HepG2 (cell line): ENCODE measurements at regions not wholly inside any gene's neighbourhood (a gene's known extent, or its start where the extent isn't known, plus 50 kb on each side); places are given as distances from the start of the nearest gene placed in this dataset.
A peak's percentile ranks its signal among the peaks of the same experiment; 100 is the strongest.

Experiments used
- ATAC-seq: fragments of 200-7000 bp; cut with Tn5 transposase; 3 replicates; pipeline ENCODE4 v1.9.1; 2020; ENCODE audit warnings: mild to moderate bottlenecking, moderate library complexity
- BruUV-seq: library from RNA; stranded (reverse); fragments of 400-500 nt; replicated peaks from 2 replicates; lab custom pipeline; 2021; lab: Mats Ljungman, UMichigan
- CTCF ChIA-PET: fragments of 300-600 bp; formaldehyde crosslinking; extraction: SDS; loops from one replicate; lab custom pipeline; 2021; ENCODE audit warnings: low total read pairs, inconsistent platforms, low intra/inter-chr PET ratio; lab: Yijun Ruan, JAX
- POLR2A ChIA-PET: fragments of 350-600 bp; sonication (Branson Sonifier 250); formaldehyde crosslinking; loops from one replicate; lab custom pipeline; 2020; ENCODE audit warnings: antibody characterized with exemption, inconsistent platforms; lab: Yijun Ruan, JAX
- DNase-seq: peaks from one replicate; pipeline ENCODE4 v3.0.0-alpha.2; 2015; ENCODE audit warnings: low spot score
- FAIRE-seq: peaks from 3 replicates; lab custom pipeline; 2011; peaks lifted over from hg19 to GRCh38; lab: Jason Lieb, UNC
- H2AFZ ChIP-seq: one replicate; pipeline ENCODE4 v1.6.1; 2011; ENCODE audit warnings: low read length, inconsistent platforms
- H3K27ac ChIP-seq: fragments of 300-600 bp; 3 replicates; pipeline ENCODE4 v1.8.0; 2011; ENCODE audit warnings: mixed run types, mild to moderate bottlenecking, mixed read lengths, low read length, inconsistent platforms; ENCODE audit not compliant: insufficient read depth; ENCODE audit errors: extremely low read length
- H3K27me3 ChIP-seq, 2 experiments: fragments of 200-600 bp in 1 of 2; 2 replicates in 1 of 2; 3 replicates in 1 of 2; pipeline versions ENCODE4 v1.6.0 to v1.8.0; 2011; ENCODE audit warnings: low read length in 2 of 2, mild to moderate bottlenecking in 2 of 2, moderate library complexity in 2 of 2, inconsistent platforms in 1 of 2; ENCODE audit not compliant: insufficient read depth in 2 of 2, control insufficient read depth in 1 of 2
- H3K36me3 ChIP-seq, 2 experiments: fragments of 200-600 bp in 1 of 2; replicated peaks in 1 of 2; 2 replicates in 1 of 2; 3 replicates in 1 of 2; pipeline versions ENCODE4 v1.5.1 to v1.8.0; 2011; ENCODE audit warnings: low read length in 2 of 2, inconsistent platforms in 1 of 2; ENCODE audit not compliant: insufficient read depth in 2 of 2, control insufficient read depth in 1 of 2
- H3K4me1 ChIP-seq: 2 replicates; pipeline ENCODE4 v1.5.1; 2012; ENCODE audit warnings: low read length, inconsistent platforms; ENCODE audit not compliant: insufficient read depth
- H3K4me2 ChIP-seq: 2 replicates; pipeline ENCODE4 v1.6.0; 2011; ENCODE audit warnings: low read depth, low read length, inconsistent platforms
- H3K4me3 ChIP-seq, 3 experiments: fragments of 200-600 bp in 1 of 3; sonication (generic), shearing (Covaris generic) in 1 of 3; replicated peaks in 1 of 3; 2 replicates each; pipeline ENCODE4 v1.5.1; 2011 to 2016; ENCODE audit warnings: low read length in 3 of 3, inconsistent platforms in 2 of 3, low read depth in 2 of 3, mild to moderate bottlenecking in 2 of 3, control low read depth in 1 of 3, mixed read lengths in 1 of 3; ENCODE audit not compliant: insufficient read depth in 1 of 3
- H3K79me2 ChIP-seq: one replicate; pipeline ENCODE4 v1.6.1; 2011; ENCODE audit warnings: low read length, inconsistent platforms; ENCODE audit not compliant: insufficient read depth
- H3K9ac ChIP-seq: 2 replicates; pipeline ENCODE4 v1.6.0; 2011; ENCODE audit warnings: mild to moderate bottlenecking, low read depth, low read length, inconsistent platforms; ENCODE audit not compliant: insufficient read depth
- H3K9me3 ChIP-seq: 2 replicates; pipeline ENCODE4 v1.5.1; 2012; ENCODE audit warnings: mild to moderate bottlenecking, low read length
- H4K20me1 ChIP-seq: 2 replicates; pipeline ENCODE4 v1.6.0; 2011; ENCODE audit warnings: inconsistent platforms, mild to moderate bottlenecking, low read length, moderate library complexity; ENCODE audit not compliant: insufficient read depth
- CSRNP2 ChIP-seq: sonication (generic); formaldehyde crosslinking; conservative IDR thresholded peaks from 2 replicates; pipeline ENCODE4 v1.8.0; 2022; ENCODE audit warnings: low read depth, missing genetic modification reagents
- HDAC1 ChIP-seq: sonication (generic); formaldehyde crosslinking; IDR thresholded peaks from 2 replicates; pipeline ENCODE4 v1.5.1; 2020; ENCODE audit warnings: mild to moderate bottlenecking, missing genetic modification reagents
- HIC2 ChIP-seq: sonication (generic); formaldehyde crosslinking; IDR thresholded peaks from 2 replicates; pipeline ENCODE4 v1.9.0; 2022; ENCODE audit warnings: low read depth, missing genetic modification reagents
- IRF9 ChIP-seq: sonication (generic); formaldehyde crosslinking; IDR thresholded peaks from 2 replicates; pipeline ENCODE4 v1.8.0; 2022; ENCODE audit warnings: missing genetic modification reagents, mild to moderate bottlenecking, borderline replicate concordance
- YEATS4 ChIP-seq: sonication (generic); formaldehyde crosslinking; IDR thresholded peaks from 2 replicates; pipeline ENCODE4 v1.4.0; 2020; ENCODE audit warnings: missing genetic modification reagents, borderline replicate concordance
- ZNF205 ChIP-seq: IDR thresholded peaks from 2 replicates; pipeline ENCODE4 v1.6.1; 2018; ENCODE audit warnings: missing biosample characterization, missing genetic modification reagents
- ZSCAN20 ChIP-seq: sonication (generic); formaldehyde crosslinking; IDR thresholded peaks from 2 replicates; pipeline ENCODE4 v1.4.0; 2020; ENCODE audit warnings: missing genetic modification reagents, mild to moderate bottlenecking, borderline replicate concordance
- WGBS: methylation state at CpG from one replicate; pipeline ENCODE4 v1.1.6; 2017; ENCODE audit warnings: low lambda C conversion rate; 5-methylcytosine and 5-hydroxymethylcytosine counted together
- in situ Hi-C: cut with HindIII; loops from 2 replicates; pipeline ENCODE4 v1.10.0; 2017; ENCODE audit warnings: low pct_unique_long_range_greater_than_20kb; ENCODE audit not compliant: extremely low pct_ligation_motif_present
- intact Hi-C: fragments of 100-400 bp; cut with micrococcal nuclease; formaldehyde crosslinking; loops from one replicate; pipeline ENCODE4 v1.10.0; 2022; ENCODE audit not compliant: unreplicated experiment

GRCh38 chr12:25365340-25365730 lies 114.6 kb upstream of the KRAS start:
- no peaks in the 10 kb centered on the region for H3K4me1 ChIP-seq
- no peaks in the 10 kb centered on the region for H3K27me3 ChIP-seq
- H3K9ac ChIP-seq, result no peak overlapping the region
- H3K4me2 ChIP-seq, result no peak overlapping the region
- in situ Hi-C loops, result no loop called here
- ChIA-PET POLR2A (no interaction called here), CTCF (no interaction called here)
- intact Hi-C loops, result no loop called here
- FAIRE-seq (no peak), DNase-seq (no peak), ATAC-seq (no peak)
- no peaks in the 10 kb centered on the region for H3K9me3 ChIP-seq
- no peak overlapping the region for H2AFZ ChIP-seq
- H3K36me3 ChIP-seq, result no peaks in the 10 kb centered on the region
- WGBS, result 24% methylated on average over 3 of the region's 3 CpGs
- H4K20me1 ChIP-seq, result no peaks in the 10 kb centered on the region
- TF ChIP-seq IRF9 (CRISPR knock-in tag) (no peak), HDAC1 (CRISPR knock-in tag) (no peak)
- BruUV-seq, result no TSS peak
- no peak overlapping the region for H3K27ac ChIP-seq
- H3K79me2 ChIP-seq, result no peaks in the 10 kb centered on the region
- no peak overlapping the region for H3K4me3 ChIP-seq

GRCh38 chr12:25364529-25365339 lies 114.0 kb upstream of the KRAS start:
- no peak overlapping the region for H2AFZ ChIP-seq
- H3K4me1 ChIP-seq, result no peaks in the 10 kb centered on the region
- no peaks in the 10 kb centered on the region for H3K27me3 ChIP-seq
- 36% methylated on average over 5 of the region's 5 CpGs for WGBS
- ATAC-seq (no peak), DNase-seq (no peak), FAIRE-seq (no peak)
- in situ Hi-C loops, result no loop called here
- H3K36me3 ChIP-seq, result no peaks in the 10 kb centered on the region
- ChIA-PET CTCF (no interaction called here), POLR2A (no interaction called here)
- H3K4me2 ChIP-seq, result no peak overlapping the region
- H3K9ac ChIP-seq, result no peak overlapping the region
- H3K27ac ChIP-seq, result no peak overlapping the region
- no peak for TF ChIP-seq HIC2 (CRISPR knock-in tag)
- no peak for TF ChIP-seq YEATS4 (CRISPR knock-in tag)
- TF ChIP-seq CSRNP2 (CRISPR knock-in tag), result no peak
- no peak for TF ChIP-seq ZSCAN20 (CRISPR knock-in tag)
- TF ChIP-seq ZNF205 (CRISPR knock-in tag), result peak; percentile 72; the same call in 1 of the 2 replicates
- intact Hi-C loops, result no loop called here
- no peaks in the 10 kb centered on the region for H3K79me2 ChIP-seq
- H3K4me3 ChIP-seq, result no peak overlapping the region
- no peaks in the 10 kb centered on the region for H3K9me3 ChIP-seq
- BruUV-seq, result no TSS peak
- no peaks in the 10 kb centered on the region for H4K20me1 ChIP-seq
